Psoas muscle (tissue), 7 donors: ENCODE measurements at regions not wholly inside any gene's neighbourhood (a gene's known extent, or its start where the extent isn't known, plus 50 kb on each side); places are given as distances from the start of the nearest gene placed in this dataset.
"Not testable (repeated sequence)": the region's sequence is repeated elsewhere in the genome, so short reads cannot be mapped to it uniquely, and the experiment has no call there.

Experiments
- ATAC-seq, 4 donors: fragments of 200-7000 bp; cut with Tn5 transposase; one replicate each; pipeline ENCODE4 v1.9.1; 2020; ENCODE audit warnings: moderate library complexity in 3 of 4, mild to moderate bottlenecking in 2 of 4
- DNase-seq, 2 donors: peaks; one replicate each; pipeline ENCODE4 v3.0.0-alpha.2; 2020
- H3K27ac ChIP-seq: fragments of 200-600 bp; one replicate; pipeline ENCODE4 v1.8.0; 2022
- H3K27me3 ChIP-seq, 3 donors: fragments of 200-600 bp in 1 of 3; one replicate each; pipeline versions ENCODE4 v1.6.1 to v1.8.0; 2013 to 2022; ENCODE audit warnings: low read length in 2 of 3, mild to moderate bottlenecking in 2 of 3, moderate library complexity in 1 of 3; ENCODE audit not compliant: insufficient read depth in 3 of 3
- H3K36me3 ChIP-seq, 2 donors: fragments of 200-600 bp in 1 of 2; one replicate each; pipeline versions ENCODE4 v1.6.1 to v1.8.0; 2013 to 2022; ENCODE audit warnings: low read depth in 1 of 2, mild to moderate bottlenecking in 1 of 2, moderate library complexity in 1 of 2; ENCODE audit not compliant: insufficient read depth in 1 of 2
- H3K4me1 ChIP-seq: fragments of 200-600 bp; one replicate; pipeline ENCODE4 v1.8.0; 2022
- H3K4me3 ChIP-seq: fragments of 200-600 bp; one replicate; pipeline ENCODE4 v1.8.0; 2022; ENCODE audit warnings: mild to moderate bottlenecking
- H3K9me3 ChIP-seq: fragments of 200-600 bp; one replicate; pipeline ENCODE4 v1.8.0; 2022
- CTCF ChIP-seq: fragments of 200-600 bp; IDR thresholded peaks from one replicate; pipeline ENCODE4 v1.8.0; 2022; ENCODE audit warnings: antibody characterized with exemption
- WGBS, 3 donors: extraction: QIAGEN DNeasy Blood & Tissue Kit; methylation state at CpG; one replicate each; pipeline versions ENCODE4 v1.1.6 to v1.1.7; 2013; 5-methylcytosine and 5-hydroxymethylcytosine counted together
- intact Hi-C, 2 donors: fragments of 100-400 bp; cut with DNase I; formaldehyde crosslinking; loops; one replicate each; pipeline versions ENCODE4 v1.11.0 to v1.14.2; 2022
- donor health status: healthy with polysubstance abuse.
- donor health status: DM: no; HTN: no; CAD: no; lungs with moderate emphysema.
- donor health status: Bipolar disorder and iron deficiency.
- donor health status: healthy.
- donor health status: DM: yes; HTN: yes; CAD: no.
- donor health status: DM: no; HTN: no; CAD: no.
- donor health status: DM: yes; HTN: yes; CAD: no.

GRCh38 chr9:124120272-124120671 lies 108.7 kb downstream of the LHX2 start:
- 70 to 77% (median 71%) methylated on average over 3 of the region's 3 CpGs for WGBS, 3 donors
- intact Hi-C loops, result loop anchor here in 1 of 2 donors (10.0 kb wide), 1 partner anchor 275 kb away; no protein-coding TSS in a partner anchor

DNA sequence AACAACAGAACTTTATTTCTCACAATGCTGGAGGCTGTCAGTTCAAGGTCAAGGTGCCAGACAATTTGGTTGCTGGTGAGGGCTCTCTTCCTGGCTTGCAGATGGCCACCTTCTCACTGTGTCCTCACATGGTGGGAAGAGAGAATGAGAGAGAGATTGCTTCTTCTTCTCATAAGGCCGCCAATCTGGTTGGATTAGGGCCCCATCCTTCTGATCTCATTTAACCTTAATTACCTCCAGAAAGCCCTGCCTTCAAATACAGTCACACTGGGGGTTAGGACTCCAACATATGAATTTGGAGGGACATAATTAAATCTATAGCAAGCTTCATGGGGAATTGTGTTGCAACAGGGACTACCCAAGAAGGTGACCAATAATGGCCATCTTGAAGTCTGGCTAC lies 110.2 kb downstream of the LHX2 start:
- Histone ChIP-seq H3K9me3 (no peaks in the 10 kb centered on the region), H3K36me3 (no peaks in the 10 kb centered on the region), H3K4me3 (no peak overlapping the region), H3K27me3 (peaks cover 0 to 7% (median 0%) of the 10 kb centered on the region in 3 donors), H3K4me1 (no peaks in the 10 kb centered on the region), H3K27ac (no peak overlapping the region)
- 91 to 100% (median 98%) methylated on average over 1 of the region's 1 CpG for WGBS, 3 donors
- TF ChIP-seq CTCF, result no peak
- ATAC-seq (no peak), DNase-seq (no peak)
- intact Hi-C loops, result loop anchor here in 1 of 2 donors (10.0 kb wide), 1 partner anchor 273 kb away; no protein-coding TSS in a partner anchor

More at GRCh38 chr9:124120272-124120671, 108.7 kb downstream of the LHX2 start:
- DNase-seq, result no peak
- no peaks in the 10 kb centered on the region for H3K9me3 ChIP-seq
- no peak for ATAC-seq
- no peak for TF ChIP-seq CTCF
- H3K27me3 ChIP-seq, result peaks cover 0 to 7% (median 0%) of the 10 kb centered on the region in 3 donors
- H3K27ac ChIP-seq, result no peak overlapping the region
- H3K36me3 ChIP-seq, result no peaks in the 10 kb centered on the region
- no peaks in the 10 kb centered on the region for H3K4me1 ChIP-seq
- no peak overlapping the region for H3K4me3 ChIP-seq

DNA sequence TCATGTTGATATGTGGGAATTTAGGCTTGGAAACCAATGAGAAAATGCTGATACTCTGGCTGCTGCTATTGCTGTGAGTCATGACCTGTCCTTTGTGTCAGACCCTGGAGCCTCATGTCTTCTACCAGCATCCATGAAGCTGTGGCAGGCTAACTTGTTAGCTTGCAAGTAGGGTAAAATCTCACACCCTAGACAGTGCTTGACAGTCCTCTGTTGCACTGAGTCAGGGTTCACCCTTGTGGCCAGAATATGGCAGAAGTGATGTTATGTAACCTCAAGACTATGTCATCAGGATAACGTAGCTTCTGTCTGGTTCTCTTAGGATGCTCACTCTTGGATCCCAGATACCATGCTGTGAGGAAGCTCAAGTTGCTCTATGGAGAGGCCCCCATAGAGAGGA lies 110.8 kb downstream of the LHX2 start:
- intact Hi-C loops, result loop anchor here in 1 of 2 donors (10.0 kb wide), 1 partner anchor 272 kb away; no protein-coding TSS in a partner anchor
- DNase-seq, result no peak
- no peak for TF ChIP-seq CTCF
- no peak for ATAC-seq
- Histone ChIP-seq H3K27ac (no peak overlapping the region), H3K36me3 (no peaks in the 10 kb centered on the region), H3K4me1 (no peaks in the 10 kb centered on the region), H3K4me3 (no peak overlapping the region), H3K27me3 (peaks cover 0 to 6% (median 0%) of the 10 kb centered on the region in 3 donors), H3K9me3 (no peaks in the 10 kb centered on the region)
- 78 to 82% (median 79%) methylated on average over 1 of the region's 1 CpG for WGBS, 3 donors

DNA sequence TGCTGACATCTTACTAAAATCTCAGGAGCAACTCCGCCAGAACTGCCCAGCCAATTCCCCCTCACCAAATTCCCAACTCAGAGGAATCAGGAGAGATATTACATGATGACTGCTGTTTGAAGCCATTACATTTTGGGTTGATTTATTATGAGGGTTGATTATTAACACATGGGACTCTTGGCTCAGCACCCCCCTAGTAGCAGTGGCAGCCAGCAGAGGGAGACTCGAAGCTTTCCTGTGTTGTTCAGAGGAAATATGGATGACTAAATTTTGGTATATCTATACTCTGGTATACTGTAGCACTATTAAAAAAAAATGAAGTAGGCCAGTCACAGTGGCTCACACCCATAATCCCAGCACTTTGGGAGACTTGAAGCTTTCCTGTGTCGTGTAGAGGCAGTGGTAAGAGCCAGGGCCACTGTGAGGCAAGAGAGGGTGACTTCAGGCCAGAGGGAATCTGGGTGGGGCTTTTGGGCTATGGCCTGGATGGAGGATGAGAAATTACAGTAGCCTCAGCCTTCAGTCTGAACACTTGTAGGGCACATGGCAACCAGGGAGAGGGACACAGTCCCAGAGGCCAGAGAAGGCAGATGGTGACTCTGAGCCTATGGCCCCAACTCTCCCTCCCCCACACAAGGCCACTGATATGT lies 111.4 kb downstream of the LHX2 start:
- ATAC-seq (no peak), DNase-seq (no peak)
- Histone ChIP-seq H3K4me3 (no peak overlapping the region), H3K4me1 (no peaks in the 10 kb centered on the region), H3K9me3 (no peaks in the 10 kb centered on the region), H3K27me3 (no peaks in the 10 kb centered on the region), H3K36me3 (no peaks in the 10 kb centered on the region), H3K27ac (no peak overlapping the region)
- 67 to 77% (median 73%) methylated on average over 3 of the region's 3 CpGs for WGBS, 3 donors
- TF ChIP-seq CTCF, result no peak
- intact Hi-C loops, result loop anchor here in 1 of 2 donors (10.0 kb wide), 1 partner anchor 272 kb away; no protein-coding TSS in a partner anchor

GRCh38 chr9:124123621-124124020 lies 112.1 kb downstream of the LHX2 start:
- intact Hi-C loops, result loop anchor here in 1 of 2 donors (10.0 kb wide), 1 partner anchor 271 kb away; no protein-coding TSS in a partner anchor
- WGBS, 3 donors, result 90 to 94% (median 91%) methylated on average over 1 of the region's 1 CpG
- H3K27me3 ChIP-seq, result not testable (repeated sequence)

More at GRCh38 chr9:124123621-124124020, 112.1 kb downstream of the LHX2 start:
- H3K9me3 ChIP-seq, H3K4me3 ChIP-seq, DNase-seq, ATAC-seq, H3K36me3 ChIP-seq, H3K4me1 ChIP-seq, H3K27ac ChIP-seq: not testable (repeated sequence)
